GM18502 (cell line): ENCODE measurements at regions not wholly inside any gene's neighbourhood (a gene's known extent, or its start where the extent isn't known, plus 50 kb on each side); places are given as distances from the start of the nearest gene placed in this dataset.

ENCODE experiments used
- ATAC-seq: cut with Tn5 transposase; IDR thresholded peaks from one replicate; pipeline ENCODE4 v1.9.1; 2021; ENCODE audit warnings: mild to moderate bottlenecking; ENCODE audit not compliant: unreplicated experiment, poor library complexity

DNA sequence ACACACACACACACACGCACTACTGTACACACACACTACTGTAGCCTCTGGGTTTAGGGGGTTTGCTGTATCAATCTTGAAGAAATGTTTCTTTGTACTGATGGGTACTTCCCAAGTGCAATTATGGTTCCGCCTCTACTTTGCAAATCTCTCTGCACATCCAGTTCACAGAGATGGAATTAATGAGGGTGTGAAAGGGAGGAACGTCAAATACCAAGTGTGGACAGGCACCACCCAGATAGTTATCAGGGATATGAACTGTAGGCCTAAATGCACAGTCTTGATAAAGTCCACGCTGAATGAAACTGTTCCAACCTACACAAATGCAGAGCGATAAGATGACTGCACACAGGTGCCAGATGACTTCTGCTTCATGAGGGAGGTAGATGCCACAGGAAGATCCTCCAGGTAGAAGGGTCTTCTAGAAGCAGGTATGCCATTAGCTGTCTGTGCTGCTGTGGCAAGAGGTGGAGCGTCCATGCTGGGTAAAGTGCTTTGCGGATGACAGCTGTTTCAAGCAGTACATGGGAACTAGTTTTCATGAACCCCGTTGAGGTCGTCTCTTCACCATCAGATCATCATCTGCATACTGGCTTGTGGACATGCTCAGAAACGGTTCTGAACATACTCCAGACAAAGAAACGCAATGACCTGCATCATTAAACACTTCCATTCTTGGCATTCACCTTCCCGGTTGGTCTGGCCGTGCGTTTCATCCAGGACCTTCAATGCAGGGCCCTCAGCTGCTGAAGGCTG lies 314.3 kb upstream of the RTL1 start:
- ATAC-seq = no peak

DNA sequence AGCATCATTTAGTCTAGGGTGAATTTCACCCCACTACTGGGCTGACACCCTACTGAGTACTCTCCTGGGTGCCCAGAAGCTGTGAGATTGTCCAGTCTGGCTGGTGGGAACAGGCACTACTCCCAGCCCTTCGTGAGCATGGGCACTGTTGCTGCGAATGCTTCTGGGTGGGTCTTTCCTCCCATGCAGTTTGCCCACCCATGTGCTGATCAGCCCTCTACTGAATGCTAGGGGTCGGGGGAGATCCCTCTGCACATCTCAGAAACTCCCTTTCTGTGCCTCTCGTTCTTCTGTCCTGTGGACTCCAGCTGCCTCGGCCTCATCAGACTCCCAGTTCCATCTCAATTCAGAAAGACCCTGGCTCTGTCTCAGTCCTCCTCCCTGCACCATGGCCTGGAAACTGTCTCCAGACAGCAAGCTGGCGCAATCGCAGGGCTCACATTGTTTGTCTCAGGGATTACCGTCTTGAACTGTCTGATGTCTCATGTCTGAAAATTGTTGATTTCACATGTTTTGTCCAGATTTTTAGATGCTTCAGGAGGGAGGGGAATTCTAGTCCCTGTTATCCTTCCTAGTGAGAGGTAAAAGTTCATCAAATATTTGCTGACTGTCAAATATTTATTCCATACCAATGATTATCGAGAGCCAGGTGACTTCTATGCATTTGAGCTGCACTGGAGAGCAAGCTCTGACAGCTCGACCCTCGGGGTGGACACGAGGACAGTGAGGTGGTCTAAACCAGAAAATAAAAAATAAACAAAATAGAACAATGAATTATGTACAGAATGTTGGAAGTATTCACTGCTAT lies 316.6 kb upstream of the RTL1 start:
- ATAC-seq = no peak

DNA sequence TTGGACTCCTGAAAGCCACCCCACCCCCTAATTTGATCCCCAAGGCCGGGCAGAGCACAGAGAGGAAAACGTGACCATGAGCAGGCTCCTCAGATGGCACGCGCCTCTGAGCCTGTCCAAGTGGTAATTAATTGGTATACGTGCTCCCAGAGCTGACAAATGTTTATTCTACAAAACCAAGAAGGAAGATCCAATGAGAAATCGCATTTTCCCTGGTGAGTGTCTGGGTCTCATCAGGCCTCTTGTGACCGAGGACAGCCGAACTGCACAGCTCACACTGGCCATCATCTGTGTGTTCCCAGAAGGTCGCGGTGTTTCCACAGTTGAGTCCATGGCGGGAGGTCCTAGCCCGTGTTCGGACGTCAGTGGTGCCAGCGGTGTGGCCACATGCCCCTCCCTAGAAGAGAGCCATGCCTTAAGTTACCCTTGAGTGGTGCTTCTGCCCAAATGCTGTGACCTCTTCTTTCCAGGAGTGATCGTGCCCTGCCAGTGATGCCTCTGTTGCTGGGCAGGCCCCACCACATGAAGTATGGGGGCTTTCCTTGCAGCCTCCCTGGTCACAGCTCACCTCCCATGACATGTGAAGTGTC lies 317.5 kb upstream of the RTL1 start:
- ATAC-seq = no peak

DNA sequence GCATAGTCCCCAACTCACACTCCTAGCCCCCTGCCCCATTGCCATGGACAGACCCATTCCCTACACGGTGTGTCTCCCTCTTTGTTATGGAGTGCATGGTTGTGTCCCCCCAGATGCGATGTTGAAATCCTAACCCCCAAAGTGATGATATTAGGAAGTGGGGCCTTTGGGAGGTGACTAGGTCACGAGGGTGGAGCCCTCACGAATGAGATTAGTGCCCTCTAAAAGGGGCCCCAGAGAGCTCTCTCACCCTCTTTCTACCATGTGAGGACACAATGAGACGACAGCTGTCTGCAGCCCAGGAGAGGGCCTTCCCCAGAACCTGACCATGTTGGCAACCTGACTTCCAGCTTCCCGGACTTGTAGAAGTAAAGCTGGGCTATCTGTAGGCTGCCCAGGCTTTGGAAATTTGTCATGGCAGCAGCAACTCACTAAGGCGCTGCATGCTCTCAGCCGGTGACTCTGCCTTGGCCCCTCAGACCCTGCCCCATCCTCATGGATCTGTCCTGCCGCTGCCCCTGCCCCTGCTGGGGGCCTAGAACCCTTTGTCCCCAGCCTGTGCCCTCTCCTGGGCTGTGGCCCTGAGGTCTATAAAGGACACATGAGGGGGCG lies 318.1 kb upstream of the RTL1 start:
- no peak for ATAC-seq

DNA sequence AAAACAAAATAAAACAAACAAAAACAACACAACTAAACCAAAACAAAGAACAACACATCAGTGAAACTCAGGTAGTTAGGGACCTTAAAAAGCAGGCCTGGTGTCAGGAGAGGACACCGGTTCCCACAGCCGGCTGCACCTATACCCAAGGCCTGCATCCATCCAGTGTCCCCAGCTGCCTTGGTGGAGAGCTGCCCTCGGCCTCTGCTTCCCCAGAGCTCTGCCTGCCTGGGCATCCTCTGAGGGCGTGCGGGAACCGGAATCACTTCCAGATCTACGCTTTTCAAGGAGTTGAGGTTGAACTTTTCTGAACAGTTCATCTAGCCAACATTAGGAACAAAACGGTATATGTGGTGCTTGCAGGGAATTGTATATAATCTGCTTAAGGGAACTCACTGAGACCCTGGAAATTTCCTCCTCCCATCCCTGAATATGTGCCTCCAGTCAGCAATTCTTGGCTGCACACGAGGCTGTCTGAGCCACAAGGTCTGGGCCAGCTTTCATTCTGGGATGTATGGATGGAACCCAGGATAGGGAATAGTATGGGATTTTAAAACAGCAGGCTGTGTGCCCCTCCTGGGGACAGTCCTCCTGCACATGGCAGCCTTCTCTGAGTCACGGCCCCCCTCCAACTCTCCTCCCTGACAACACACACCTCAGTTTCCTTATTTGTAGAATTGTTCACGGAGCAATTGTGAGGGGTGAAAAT lies 319.0 kb upstream of the RTL1 start:
- ATAC-seq = no peak

DNA sequence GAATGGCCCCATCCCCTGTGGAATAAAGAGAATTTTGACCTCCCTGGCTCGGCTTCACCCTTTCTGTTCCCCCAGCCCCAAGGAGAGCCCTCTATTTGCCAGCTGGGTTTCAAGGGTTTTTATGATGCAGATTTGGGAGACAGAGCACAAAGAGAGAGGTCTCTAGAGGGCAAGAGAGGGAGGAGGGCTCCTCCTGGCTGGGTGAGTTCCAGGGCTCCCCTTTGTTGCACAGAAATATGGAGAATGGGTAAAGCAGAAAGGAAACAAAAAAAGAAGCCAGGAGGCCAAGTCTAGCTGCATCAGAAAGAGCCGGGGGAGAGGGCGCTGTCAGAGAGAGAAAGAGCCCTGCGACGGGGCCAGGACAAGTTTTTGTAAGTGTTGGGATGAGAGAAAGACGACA lies 319.6 kb upstream of the RTL1 start:
- ATAC-seq = no peak

DNA sequence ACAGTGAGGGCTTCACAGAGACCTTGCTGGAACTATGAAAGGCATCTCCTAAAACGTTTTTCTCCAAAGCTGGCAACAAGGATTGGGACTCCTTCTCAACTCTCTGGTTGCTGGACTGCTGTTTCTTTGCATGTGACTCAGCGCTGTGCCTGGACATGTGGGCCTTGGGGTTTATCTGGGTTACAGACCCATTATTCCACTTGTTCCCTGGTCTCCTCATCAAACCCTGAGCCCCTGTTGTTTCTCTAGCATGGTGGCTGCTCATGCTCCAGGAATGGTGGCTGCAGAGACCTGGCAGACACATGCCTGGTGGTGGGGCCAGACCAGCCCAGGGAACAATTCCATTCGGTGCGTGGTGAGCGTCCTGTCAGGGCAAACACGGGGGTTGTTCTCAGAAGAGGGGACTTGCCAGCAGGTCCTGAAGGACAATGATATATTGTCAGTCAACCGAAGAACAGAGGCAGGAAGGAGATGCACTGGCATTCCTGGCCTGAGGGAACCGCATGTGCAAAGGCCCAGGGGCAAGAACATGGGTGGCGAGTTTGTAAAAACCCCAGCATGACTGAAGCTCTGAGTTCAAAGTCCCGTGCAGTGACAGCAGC lies 320.1 kb upstream of the RTL1 start:
- ATAC-seq = no peak

DNA sequence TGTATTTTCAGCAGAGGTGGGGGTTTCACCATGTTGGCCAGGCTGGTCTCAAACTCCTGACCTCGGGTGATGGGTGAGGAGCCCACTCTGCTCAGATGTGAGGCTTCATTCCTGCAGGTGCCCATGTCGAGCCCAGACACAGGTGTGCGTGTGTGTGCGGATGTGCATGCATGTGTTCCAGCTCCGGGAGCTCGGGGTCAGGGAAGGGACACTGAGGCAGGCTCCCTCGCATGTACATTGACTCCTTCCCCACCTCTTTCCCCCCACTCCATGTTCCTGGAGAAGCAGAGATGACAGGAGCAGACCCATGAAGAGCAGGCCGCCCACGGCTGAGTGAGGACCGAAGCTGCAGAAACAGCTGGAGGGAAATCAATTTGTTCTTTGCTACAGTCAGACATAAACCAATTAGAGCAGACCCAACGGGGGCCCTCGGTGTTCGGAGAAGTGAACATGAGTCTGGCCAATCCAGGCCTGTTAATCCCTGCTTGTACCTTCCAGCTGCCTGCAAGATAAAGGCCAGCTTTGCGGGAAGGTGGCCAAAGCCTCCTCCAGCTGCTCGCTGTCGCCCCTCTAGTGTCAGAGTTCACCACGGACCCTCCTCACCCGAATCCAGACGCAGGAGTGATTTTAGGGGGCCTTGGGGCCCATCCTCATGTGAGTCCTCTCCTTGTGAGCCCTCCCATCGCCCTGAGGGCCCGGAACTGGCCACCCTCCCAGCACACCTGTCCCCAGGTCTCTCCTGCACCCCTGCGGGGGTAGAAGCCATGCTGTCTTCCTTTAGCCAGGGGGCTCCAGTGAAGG lies 321.0 kb upstream of the RTL1 start:
- no peak for ATAC-seq

DNA sequence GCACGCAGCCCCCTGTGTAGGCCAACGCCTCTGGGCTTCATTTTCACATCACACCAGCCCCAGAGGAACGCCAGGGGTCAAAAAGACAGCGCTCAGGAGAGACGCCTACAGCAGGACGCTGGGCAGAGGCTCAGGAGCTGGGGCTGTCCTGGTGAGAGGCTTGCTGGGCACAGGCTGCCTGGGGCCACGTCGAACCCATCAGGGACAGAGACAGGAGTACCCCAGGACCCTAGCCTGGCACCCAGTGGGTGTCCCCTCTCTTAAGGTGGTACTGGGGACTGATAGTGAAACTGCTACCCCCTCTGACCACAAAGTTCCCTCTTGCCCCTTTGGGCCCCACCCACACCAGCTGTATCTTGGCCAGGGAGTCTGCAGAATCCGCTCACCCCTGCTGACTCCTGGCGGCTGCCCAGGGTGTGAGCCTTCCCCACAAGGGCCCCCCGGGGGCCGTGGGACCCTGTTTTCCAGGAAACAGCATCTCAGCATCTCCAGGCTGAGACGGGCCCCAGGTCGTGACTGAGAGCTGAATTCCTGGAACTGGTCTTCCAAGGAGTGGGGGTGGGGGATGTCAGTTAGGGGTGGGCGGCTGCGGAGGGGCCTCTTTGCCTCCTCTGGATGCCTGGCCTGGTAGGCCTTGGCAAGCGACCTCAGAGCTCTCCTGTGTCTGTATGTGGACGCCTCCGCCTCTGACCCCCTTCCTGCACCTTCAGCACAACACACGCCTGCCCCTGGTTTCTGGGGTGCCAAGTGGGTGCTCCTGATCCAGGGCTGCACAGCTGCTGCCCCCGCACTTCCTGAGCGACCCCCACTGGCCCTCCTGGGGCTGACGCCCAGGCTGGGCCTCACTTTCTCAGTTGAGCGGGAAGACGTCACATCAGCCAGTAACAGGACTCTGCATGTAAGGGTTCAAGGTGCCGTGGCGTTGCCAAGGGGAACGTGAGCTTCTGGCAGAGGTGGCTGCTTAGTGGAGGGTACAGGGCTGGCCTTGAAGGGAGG lies 321.9 kb upstream of the RTL1 start:
- ATAC-seq = no peak

DNA sequence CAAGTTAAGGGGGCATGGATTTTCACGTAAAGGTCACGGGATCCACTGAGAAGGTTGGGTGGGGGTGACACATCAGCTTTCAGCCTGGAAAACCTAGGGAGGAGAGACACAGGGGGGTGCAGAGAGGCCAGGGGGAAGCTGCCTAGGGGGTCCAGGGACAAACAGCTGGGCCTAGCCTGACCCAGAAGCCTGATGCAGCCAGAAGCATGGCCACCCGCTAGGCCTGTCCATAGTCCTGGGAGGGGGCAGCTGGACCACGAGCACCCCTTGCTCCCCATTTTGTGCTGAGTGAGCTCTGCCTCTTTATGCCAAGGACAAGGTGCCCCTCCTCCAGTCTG lies 322.7 kb upstream of the RTL1 start:
- no peak for ATAC-seq

DNA sequence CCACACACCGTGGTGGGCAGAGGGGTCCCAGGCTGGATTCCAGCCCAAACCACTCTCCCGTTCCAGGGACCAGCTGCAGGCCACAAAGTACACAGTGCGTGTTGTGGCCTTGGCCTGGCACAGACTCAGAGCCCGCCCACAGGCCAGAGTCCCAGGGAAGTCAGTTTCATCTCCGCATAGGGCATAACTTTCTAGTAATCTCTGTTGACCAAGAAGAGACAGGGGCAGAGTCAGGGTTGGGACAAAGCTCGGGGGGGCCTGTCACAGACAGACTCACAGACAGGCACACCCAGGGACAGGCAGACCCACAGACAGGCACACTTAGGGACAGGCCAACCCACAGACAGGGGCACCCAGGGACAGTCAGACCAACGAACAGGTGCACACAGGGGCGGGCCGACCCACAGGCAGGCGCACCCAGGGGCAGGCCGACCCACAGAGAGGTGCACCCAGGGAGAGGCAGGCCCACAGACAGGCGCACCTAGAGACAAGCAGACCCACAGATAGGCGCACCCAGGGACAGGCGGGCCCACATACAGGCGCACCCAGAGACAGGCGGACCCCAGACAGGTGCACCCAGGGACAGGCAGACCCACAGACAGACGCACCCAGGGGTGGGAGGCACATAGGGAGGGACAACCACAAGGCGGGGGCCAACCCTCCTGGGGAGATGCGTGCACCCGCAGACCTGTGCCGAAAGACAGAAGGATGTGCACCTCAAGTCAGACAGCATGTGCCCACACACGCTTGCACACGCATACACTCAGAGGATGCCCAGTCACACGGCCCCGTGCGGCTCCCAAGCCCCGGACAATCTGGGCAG lies 323.3 kb upstream of the RTL1 start:
- ATAC-seq = no peak

DNA sequence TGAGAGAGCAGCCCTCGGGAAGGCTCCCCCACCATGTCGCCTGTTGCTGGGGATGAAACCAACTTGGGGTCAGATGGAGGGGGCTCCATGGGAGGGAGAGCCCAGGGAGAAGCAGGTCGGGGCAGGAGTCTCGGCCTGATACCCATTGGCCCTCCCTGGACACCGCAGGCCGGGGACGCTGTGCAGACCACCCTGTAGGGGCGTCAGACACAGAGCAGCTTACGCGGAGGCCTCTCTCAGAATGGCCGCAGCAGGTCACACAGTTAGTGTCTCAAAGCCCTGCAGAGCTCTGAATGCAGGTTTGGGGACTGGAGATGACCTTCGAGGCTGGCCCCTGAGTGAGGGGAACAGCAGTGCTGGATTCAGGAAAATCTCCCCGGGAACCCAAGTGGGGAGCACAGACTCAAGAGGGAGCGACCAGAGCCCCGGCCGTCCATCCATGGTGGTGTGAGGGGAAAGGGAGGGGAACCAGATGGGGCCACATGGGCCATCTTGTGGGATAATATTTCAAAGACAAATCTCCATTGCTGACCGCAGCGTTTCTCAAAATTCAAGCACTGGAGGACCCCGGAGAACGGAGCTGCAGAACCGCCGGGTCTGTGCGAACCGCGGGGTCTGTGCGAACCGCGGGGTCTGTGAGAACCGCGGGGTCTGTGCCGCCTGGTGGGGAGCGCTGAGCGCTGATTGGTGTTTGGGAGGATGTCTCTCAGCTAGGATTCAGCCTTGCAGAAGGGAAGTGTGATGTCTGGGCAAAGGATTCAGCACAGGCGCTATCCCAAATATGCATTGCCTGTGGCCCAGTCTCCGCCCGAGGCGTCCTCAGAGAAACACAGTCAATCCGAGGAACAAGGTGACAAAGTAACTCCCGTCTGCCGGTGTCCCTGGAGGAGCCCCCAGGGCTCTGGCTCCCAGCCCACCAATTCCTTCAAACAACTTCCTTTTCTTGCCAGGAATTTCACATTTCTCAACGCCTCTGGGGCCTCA lies 324.4 kb upstream of the RTL1 start:
- ATAC-seq = no peak

DNA sequence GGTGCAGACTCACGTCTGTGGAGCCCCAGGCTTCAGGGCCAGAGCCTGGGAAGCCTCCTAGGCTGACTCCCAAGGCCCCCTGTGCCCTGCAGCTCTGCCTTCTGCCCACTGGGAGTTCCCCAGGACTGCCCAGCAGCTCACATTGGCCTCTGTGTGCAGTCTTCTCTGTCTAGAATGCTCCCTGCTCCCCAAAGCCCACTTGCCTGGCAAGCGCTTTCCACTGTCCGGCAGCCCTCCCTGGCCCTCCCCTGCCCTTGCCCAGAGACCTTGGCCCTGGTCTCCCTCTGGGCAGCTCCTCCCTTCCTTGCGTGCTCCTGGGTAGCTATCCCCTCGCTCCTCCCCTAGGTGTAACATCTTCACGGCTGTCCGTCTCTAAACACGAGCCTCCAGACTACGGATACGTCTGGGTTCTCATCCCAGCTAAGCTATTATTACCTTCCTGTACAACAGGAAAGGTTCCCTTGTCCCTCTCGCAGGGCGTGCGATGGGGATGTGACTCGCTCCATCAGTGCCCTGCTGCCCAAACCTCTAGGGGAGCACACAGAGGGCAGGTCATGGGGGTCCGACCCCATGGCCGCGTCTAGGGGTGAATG lies 325.5 kb upstream of the RTL1 start:
- no peak for ATAC-seq

DNA sequence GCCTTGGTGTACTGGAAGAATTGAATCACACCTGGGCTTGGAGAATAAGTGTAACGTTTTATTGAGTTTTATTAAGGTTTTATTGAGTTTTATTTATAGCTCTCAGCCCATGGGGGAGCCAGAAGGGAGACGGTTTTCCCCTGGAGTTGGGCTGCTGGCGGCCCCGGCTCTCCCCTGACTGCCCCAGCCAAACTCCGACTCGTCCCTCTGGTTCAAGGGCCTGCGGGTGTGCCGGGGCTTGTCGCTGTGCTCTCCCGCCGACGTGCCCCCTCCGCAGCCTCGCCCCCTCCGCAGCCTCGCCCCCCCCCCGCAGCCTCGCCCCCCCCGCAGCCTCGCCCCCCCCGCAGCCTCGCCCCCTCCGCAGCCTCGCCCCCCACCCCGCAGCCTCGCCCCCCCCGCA lies 326.1 kb upstream of the RTL1 start:
- ATAC-seq = no peak

DNA sequence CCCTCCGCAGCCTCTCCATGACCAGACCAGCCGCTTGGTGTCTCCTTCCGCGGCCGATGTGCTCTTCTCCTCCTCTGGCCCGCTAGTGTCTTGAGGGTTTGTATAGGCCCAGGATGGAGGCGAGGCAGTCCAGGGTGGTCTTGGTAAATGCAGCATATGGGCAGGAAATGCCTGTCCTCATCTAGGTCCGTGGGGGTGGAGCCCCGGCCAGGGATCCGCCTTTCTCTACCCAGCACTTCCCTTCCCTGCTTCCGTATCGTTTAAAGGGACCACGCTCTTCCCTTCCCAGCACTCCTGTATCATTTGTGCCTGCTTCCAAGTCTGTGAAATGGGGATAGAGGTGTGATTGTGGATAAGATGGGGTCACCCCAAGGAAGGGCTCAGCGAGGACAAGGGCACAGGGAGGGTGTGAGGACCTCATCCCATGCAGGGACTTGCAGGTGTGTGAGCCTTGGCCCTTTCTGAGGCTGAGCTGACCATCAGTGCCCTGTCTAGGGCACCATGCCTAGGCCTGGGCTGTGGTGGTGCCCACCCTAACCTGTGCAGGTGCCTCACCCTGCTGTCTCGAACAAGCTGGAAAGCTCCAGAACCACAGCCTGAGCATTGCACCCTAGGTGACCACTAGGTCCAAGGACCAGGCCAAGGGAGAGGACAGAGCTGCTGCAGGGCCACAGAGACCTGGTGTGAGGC lies 326.8 kb upstream of the RTL1 start:
- no peak for ATAC-seq
